ENCODE measurements at regions not wholly inside any gene's neighbourhood (a gene's known extent, or its start where the extent isn't known, plus 50 kb on each side); places are given as distances from the start of the nearest gene placed in this dataset.

GRCh38 chr5:6995115-6995514 is 281.9 kb downstream of the TENT4A start:
- no peak for TF ChIP-seq CTCF (IDR thresholded peaks at IDR 0.05)
- no peak for TF ChIP-seq POLR2AphosphoS5 (IDR thresholded peaks at IDR 0.05; ENCODE audit: low read depth, low read length)

All from Panc1 (cell line).